ENCODE measurements at regions not wholly inside any gene's neighbourhood (a gene's known extent, or its start where the extent isn't known, plus 50 kb on each side); places are given as distances from the start of the nearest gene placed in this dataset.

DNA sequence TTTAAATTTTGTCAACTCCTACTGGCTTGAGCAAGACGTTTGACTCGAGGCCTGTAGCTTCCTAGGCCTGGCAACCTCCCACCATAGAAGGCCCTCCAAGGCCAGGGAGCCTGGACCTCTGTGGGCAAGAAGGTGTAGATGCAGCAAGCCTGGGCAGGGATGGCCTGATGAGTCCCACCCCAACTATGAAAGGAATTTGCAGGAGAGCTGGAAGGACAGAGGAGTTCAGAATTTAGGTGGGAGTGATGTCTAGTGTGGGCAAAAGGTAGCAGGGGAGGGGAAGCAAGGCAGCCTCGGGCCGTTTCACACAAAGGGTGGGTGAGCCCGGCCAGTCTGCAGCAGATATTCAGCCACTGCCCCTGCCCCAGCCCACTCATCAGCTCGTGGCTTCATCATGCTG, 245.2 kb downstream of the CDH26 start:
- POLR2A ChIA-PET, result no interaction called here
- no peak for DNase-seq (ENCODE audit: low read depth in 1 of 2, low spot score in 1 of 2)
- ATAC-seq, result no peak
- TF ChIP-seq MAZ (IDR thresholded peaks at IDR 0.05; ENCODE audit: borderline replicate concordance, low read depth, low read length) (no peak), CEBPB (IDR thresholded peaks at IDR 0.05) (no peak), MAFK (IDR thresholded peaks at IDR 0.05; ENCODE audit: partially characterized antibody) (no peak), TP53 (CRISPR knock-in tag; IDR thresholded peaks at IDR 0.05) (no peak), RCOR1 (IDR thresholded peaks at IDR 0.05; ENCODE audit: low read depth, low read length) (no peak), HDAC2 (IDR thresholded peaks at IDR 0.05) (no peak), ZFP36 (IDR thresholded peaks at IDR 0.05; ENCODE audit: borderline replicate concordance, partially characterized antibody) (no peak), SMC3 (IDR thresholded peaks at IDR 0.05) (no peak), FOSL2 (IDR thresholded peaks at IDR 0.05) (no peak), FOSL2 (CRISPR knock-in tag; IDR thresholded peaks at IDR 0.05) (no peak), CHD2 (IDR thresholded peaks at IDR 0.05; ENCODE audit: low read length, partially characterized antibody) (no peak), KDM1A (IDR thresholded peaks at IDR 0.05; ENCODE audit: low read depth) (no peak), POLR2AphosphoS2 (conservative IDR thresholded peaks at IDR 0.05; ENCODE audit: low read length) (no peak)
- TF ChIP-seq, protein P1, sequence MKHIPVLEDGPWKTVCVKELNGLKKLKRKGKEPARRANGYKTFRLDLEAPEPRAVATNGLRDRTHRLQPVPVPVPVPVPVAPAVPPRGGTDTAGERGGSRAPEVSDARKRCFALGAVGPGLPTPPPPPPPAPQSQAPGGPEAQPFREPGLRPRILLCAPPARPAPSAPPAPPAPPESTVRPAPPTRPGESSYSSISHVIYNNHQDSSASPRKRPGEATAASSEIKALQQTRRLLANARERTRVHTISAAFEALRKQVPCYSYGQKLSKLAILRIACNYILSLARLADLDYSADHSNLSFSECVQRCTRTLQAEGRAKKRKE (CRISPR knock-in tag; IDR thresholded peaks at IDR 0.05; ENCODE audit: low read depth), result no peak
- TF ChIP-seq, protein P2, sequence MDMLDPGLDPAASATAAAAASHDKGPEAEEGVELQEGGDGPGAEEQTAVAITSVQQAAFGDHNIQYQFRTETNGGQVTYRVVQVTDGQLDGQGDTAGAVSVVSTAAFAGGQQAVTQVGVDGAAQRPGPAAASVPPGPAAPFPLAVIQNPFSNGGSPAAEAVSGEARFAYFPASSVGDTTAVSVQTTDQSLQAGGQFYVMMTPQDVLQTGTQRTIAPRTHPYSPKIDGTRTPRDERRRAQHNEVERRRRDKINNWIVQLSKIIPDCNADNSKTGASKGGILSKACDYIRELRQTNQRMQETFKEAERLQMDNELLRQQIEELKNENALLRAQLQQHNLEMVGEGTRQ (IDR thresholded peaks at IDR 0.05), result no peak
- Histone ChIP-seq H3K4me2 (no peak overlapping the region), H3K9me3 (no peaks in the 10 kb centered on the region), H3K27ac (no peak overlapping the region), H3K4me3 (no peak overlapping the region), H3K4me1 (no peaks in the 10 kb centered on the region)
- WGBS (ENCODE audit: missing lambda C conversion rate), result 9% methylated on average over 6 of the region's 6 CpGs
- no peak for FAIRE-seq
- CTCF ChIA-PET, result interaction anchor here (2.3 kb wide), 1 partner anchor 8 kb away, joined by 16 read pairs; no protein-coding TSS in a partner anchor

DNA sequence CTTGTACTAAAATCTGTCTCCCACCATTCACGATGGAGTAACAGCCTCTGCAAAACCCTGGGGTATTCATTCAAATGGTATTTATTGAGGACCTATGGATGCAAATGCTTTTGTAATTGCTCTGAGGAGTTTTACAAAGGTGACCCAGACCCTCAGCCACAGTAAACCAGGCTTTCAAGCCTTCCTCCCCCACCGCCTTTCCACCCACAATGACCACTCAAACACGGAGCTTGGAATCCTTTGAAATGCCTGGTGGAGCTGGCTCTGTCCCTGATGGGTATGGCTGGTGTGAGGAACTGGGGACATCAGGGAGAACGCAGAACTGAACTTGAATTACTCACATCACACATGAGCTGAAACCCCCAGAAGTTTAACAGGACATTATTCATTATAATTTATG, 246.4 kb downstream of the CDH26 start:
- H3K9me3 ChIP-seq, result no peaks in the 10 kb centered on the region
- no peak for FAIRE-seq
- CTCF ChIA-PET, result no interaction called here
- 2% methylated on average over 4 of the region's 4 CpGs for WGBS (ENCODE audit: missing lambda C conversion rate)
- DNase-seq (ENCODE audit: low read depth in 1 of 2, low spot score in 1 of 2), result no peak
- no peak overlapping the region for H3K27ac ChIP-seq
- H3K4me1 ChIP-seq, result no peaks in the 10 kb centered on the region
- no peak overlapping the region for H3K4me3 ChIP-seq
- ATAC-seq, result no peak
- H3K4me2 ChIP-seq, result no peak overlapping the region
- TF ChIP-seq EHMT2 (IDR thresholded peaks at IDR 0.05; ENCODE audit: low read depth), result no peak
- TF ChIP-seq NFE2L2 (conservative IDR thresholded peaks at IDR 0.05; ENCODE audit: low read length), result no peak
- TF ChIP-seq NR3C1 (IDR thresholded peaks at IDR 0.05), result no peak
- no peak for TF ChIP-seq TP53 (CRISPR knock-in tag; IDR thresholded peaks at IDR 0.05)
- no peak for TF ChIP-seq TFCP2L1 (CRISPR knock-in tag; IDR thresholded peaks at IDR 0.05)
- no peak for TF ChIP-seq PHF8 (IDR thresholded peaks at IDR 0.05; ENCODE audit: borderline replicate concordance, low read depth)
- TF ChIP-seq, protein P3, sequence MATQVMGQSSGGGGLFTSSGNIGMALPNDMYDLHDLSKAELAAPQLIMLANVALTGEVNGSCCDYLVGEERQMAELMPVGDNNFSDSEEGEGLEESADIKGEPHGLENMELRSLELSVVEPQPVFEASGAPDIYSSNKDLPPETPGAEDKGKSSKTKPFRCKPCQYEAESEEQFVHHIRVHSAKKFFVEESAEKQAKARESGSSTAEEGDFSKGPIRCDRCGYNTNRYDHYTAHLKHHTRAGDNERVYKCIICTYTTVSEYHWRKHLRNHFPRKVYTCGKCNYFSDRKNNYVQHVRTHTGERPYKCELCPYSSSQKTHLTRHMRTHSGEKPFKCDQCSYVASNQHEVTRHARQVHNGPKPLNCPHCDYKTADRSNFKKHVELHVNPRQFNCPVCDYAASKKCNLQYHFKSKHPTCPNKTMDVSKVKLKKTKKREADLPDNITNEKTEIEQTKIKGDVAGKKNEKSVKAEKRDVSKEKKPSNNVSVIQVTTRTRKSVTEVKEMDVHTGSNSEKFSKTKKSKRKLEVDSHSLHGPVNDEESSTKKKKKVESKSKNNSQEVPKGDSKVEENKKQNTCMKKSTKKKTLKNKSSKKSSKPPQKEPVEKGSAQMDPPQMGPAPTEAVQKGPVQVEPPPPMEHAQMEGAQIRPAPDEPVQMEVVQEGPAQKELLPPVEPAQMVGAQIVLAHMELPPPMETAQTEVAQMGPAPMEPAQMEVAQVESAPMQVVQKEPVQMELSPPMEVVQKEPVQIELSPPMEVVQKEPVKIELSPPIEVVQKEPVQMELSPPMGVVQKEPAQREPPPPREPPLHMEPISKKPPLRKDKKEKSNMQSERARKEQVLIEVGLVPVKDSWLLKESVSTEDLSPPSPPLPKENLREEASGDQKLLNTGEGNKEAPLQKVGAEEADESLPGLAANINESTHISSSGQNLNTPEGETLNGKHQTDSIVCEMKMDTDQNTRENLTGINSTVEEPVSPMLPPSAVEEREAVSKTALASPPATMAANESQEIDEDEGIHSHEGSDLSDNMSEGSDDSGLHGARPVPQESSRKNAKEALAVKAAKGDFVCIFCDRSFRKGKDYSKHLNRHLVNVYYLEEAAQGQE (IDR thresholded peaks at IDR 0.05), result no peak
- TF ChIP-seq ZFP36 (IDR thresholded peaks at IDR 0.05; ENCODE audit: borderline replicate concordance, partially characterized antibody), result no peak
- TF ChIP-seq FOSL2 (IDR thresholded peaks at IDR 0.05), result no peak
- TF ChIP-seq FOSL2 (CRISPR knock-in tag; IDR thresholded peaks at IDR 0.05), result no peak
- TF ChIP-seq JUNB (IDR thresholded peaks at IDR 0.05), result no peak
- no peak for TF ChIP-seq CBX8 (IDR thresholded peaks at IDR 0.05)
- POLR2A ChIA-PET, result no interaction called here
